ENCODE measurements at regions not wholly inside any gene's neighbourhood (a gene's known extent, or its start where the extent isn't known, plus 50 kb on each side); places are given as distances from the start of the nearest gene placed in this dataset.
A peak's percentile ranks its signal among the peaks of the same experiment; 100 is the strongest.

GRCh38 chr11:119533921-119534736, 111.2 kb upstream of the THY1 start:
- H3K4me3 ChIP-seq (ENCODE audit: low read depth, low read length): no peak overlapping the region
- no peak for DNase-seq (ENCODE audit: low read depth)

GRCh38 chr11:119533462-119533861, 110.5 kb upstream of the THY1 start:
- TF ChIP-seq, protein P1, sequence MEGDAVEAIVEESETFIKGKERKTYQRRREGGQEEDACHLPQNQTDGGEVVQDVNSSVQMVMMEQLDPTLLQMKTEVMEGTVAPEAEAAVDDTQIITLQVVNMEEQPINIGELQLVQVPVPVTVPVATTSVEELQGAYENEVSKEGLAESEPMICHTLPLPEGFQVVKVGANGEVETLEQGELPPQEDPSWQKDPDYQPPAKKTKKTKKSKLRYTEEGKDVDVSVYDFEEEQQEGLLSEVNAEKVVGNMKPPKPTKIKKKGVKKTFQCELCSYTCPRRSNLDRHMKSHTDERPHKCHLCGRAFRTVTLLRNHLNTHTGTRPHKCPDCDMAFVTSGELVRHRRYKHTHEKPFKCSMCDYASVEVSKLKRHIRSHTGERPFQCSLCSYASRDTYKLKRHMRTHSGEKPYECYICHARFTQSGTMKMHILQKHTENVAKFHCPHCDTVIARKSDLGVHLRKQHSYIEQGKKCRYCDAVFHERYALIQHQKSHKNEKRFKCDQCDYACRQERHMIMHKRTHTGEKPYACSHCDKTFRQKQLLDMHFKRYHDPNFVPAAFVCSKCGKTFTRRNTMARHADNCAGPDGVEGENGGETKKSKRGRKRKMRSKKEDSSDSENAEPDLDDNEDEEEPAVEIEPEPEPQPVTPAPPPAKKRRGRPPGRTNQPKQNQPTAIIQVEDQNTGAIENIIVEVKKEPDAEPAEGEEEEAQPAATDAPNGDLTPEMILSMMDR (IDR thresholded peaks at IDR 0.05; ENCODE audit: low read depth, low read length, missing control alignments): no peak
- DNase-seq (ENCODE audit: low read depth): no peak
- no peak overlapping the region for H3K4me3 ChIP-seq (ENCODE audit: low read depth, low read length)

More at GRCh38 chr11:119533921-119534736, 111.2 kb upstream of the THY1 start:
- TF ChIP-seq, protein P1 (IDR thresholded peaks at IDR 0.05; ENCODE audit: low read depth, low read length, missing control alignments): peak; percentile 92

DNA sequence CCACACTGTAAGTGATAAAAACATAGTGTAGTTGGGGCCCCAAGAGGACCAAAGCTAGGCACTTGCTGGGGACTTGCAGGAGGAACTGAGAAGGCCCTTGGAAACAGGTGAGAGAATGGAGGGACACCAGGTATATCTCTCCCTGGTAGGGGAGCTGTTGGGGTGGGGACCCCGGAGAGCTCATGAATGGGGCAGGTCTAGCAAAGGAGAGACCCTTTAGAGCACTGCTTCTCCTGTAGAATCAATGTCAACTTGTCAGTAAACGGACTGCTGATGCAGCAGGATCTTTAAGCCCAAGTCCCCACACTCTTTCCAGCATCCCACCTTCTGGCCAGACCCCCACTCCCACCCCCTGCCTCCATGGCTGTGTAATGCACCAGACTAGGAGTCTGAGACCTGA, 109.6 kb upstream of the THY1 start:
- H3K4me3 ChIP-seq (ENCODE audit: low read depth, low read length): no peak overlapping the region
- DNase-seq (ENCODE audit: low read depth): no peak
- TF ChIP-seq, protein P1 (IDR thresholded peaks at IDR 0.05; ENCODE audit: low read depth, low read length, missing control alignments): no peak

GRCh38 chr11:119531623-119532022, 108.7 kb upstream of the THY1 start:
- TF ChIP-seq, protein P1 (IDR thresholded peaks at IDR 0.05; ENCODE audit: low read depth, low read length, missing control alignments): no peak
- no peak overlapping the region for H3K4me3 ChIP-seq (ENCODE audit: low read depth, low read length)
- no peak for DNase-seq (ENCODE audit: low read depth)

GRCh38 chr11:119531056-119531455, 108.1 kb upstream of the THY1 start:
- DNase-seq (ENCODE audit: low read depth): no peak
- TF ChIP-seq, protein P1 (IDR thresholded peaks at IDR 0.05; ENCODE audit: low read depth, low read length, missing control alignments): no peak
- H3K4me3 ChIP-seq (ENCODE audit: low read depth, low read length): no peak overlapping the region

- no peak overlapping the region for H3K4me3 ChIP-seq (ENCODE audit: low read depth, low read length)
- no peak for DNase-seq (ENCODE audit: low read depth)
- TF ChIP-seq, protein P1 (IDR thresholded peaks at IDR 0.05; ENCODE audit: low read depth, low read length, missing control alignments): no peak
Measured at GRCh38 chr11:119530509-119530908, 107.5 kb upstream of the THY1 start.

- H3K4me3 ChIP-seq (ENCODE audit: low read depth, low read length): no peak overlapping the region
- no peak for DNase-seq (ENCODE audit: low read depth)
- TF ChIP-seq, protein P1 (IDR thresholded peaks at IDR 0.05; ENCODE audit: low read depth, low read length, missing control alignments): no peak
Measured at GRCh38 chr11:119529936-119530335, 107.0 kb upstream of the THY1 start.
